HepG2 (cell line): ENCODE measurements at regions not wholly inside any gene's neighbourhood (a gene's known extent, or its start where the extent isn't known, plus 50 kb on each side); places are given as distances from the start of the nearest gene placed in this dataset.

Experiments
- CEBPG ChIP-seq: IDR thresholded peaks from 2 replicates; pipeline ENCODE4 v1.6.1; 2016
- ELF1 ChIP-seq: sonication (generic); formaldehyde crosslinking; IDR thresholded peaks from 2 replicates; pipeline ENCODE4 v1.4.0; 2020; ENCODE audit warnings: missing genetic modification reagents
- HDAC2 ChIP-seq: sonication (generic); formaldehyde crosslinking; IDR thresholded peaks from 2 replicates; pipeline ENCODE4 v1.4.0; 2020; ENCODE audit warnings: missing genetic modification reagents
- HOXA5 ChIP-seq: sonication (generic); formaldehyde crosslinking; IDR thresholded peaks from 2 replicates; pipeline ENCODE4 v1.4.0; 2020; ENCODE audit warnings: missing genetic modification reagents
- JUND ChIP-seq: sonication (generic); formaldehyde crosslinking; IDR thresholded peaks from 2 replicates; pipeline ENCODE4 v1.8.0; 2022; ENCODE audit warnings: mild to moderate bottlenecking, missing genetic modification reagents
- MLXIP ChIP-seq: sonication (generic); formaldehyde crosslinking; IDR thresholded peaks from 2 replicates; pipeline ENCODE4 v1.9.0; 2021; ENCODE audit warnings: missing genetic modification reagents, borderline replicate concordance
- MTA1 ChIP-seq: sonication (generic); formaldehyde crosslinking; IDR thresholded peaks from 2 replicates; pipeline ENCODE4 v1.4.0; 2020; ENCODE audit warnings: missing genetic modification reagents, mild to moderate bottlenecking, borderline replicate concordance
- NFYC ChIP-seq: IDR thresholded peaks from 2 replicates; pipeline ENCODE4 v1.6.1; 2016; ENCODE audit warnings: missing genetic modification reagents, missing compliant biosample characterization
- RFX5 ChIP-seq: IDR thresholded peaks from 2 replicates; pipeline ENCODE4 v1.6.1; 2011; ENCODE audit warnings: low read depth, low read length, improper control_type of control experiment
- SRSF9 ChIP-seq: fragments of 200-400 bp; formaldehyde crosslinking; IDR thresholded peaks from 2 replicates; pipeline ENCODE4 v1.6.1; 2018; ENCODE audit warnings: borderline replicate concordance, mild to moderate bottlenecking, low read depth, low read length; ENCODE audit not compliant: insufficient read depth, poor library complexity, severe bottlenecking
- TCF7 ChIP-seq: sonication (generic); IDR thresholded peaks from 2 replicates; pipeline ENCODE4 v1.6.1; 2016; ENCODE audit warnings: antibody characterized with exemption, low read depth
- ZNF296 ChIP-seq: sonication (generic); formaldehyde crosslinking; conservative IDR thresholded peaks from 2 replicates; pipeline ENCODE4 v1.5.0; 2020; ENCODE audit warnings: mild to moderate bottlenecking, missing genetic modification reagents
- ZNF350 ChIP-seq: sonication (generic); formaldehyde crosslinking; IDR thresholded peaks from 2 replicates; pipeline ENCODE4 v1.4.0; 2020; ENCODE audit warnings: mild to moderate bottlenecking, low read depth, missing genetic modification reagents, borderline replicate concordance
- ZNF431 ChIP-seq: sonication (generic); formaldehyde crosslinking; IDR thresholded peaks from 2 replicates; pipeline ENCODE4 v1.9.0; 2022; ENCODE audit warnings: missing genetic modification reagents, low read depth, mild to moderate bottlenecking, borderline replicate concordance
- ZNF7 ChIP-seq: IDR thresholded peaks from 2 replicates; pipeline ENCODE4 v1.6.1; 2016; ENCODE audit warnings: missing biosample characterization, missing genetic modification reagents
- ZNF746 ChIP-seq: sonication (generic); formaldehyde crosslinking; IDR thresholded peaks from 2 replicates; pipeline ENCODE4 v1.8.0; 2022; ENCODE audit warnings: mild to moderate bottlenecking, missing genetic modification reagents
- ZSCAN29 ChIP-seq: sonication (generic); formaldehyde crosslinking; conservative IDR thresholded peaks from 2 replicates; pipeline ENCODE4 v1.4.0; 2020; ENCODE audit warnings: mild to moderate bottlenecking, missing genetic modification reagents
- TF ChIP-seq, protein P1 (sequence below): IDR thresholded peaks from 2 replicates; pipeline ENCODE4 v1.6.1; 2016; ENCODE audit warnings: missing genetic modification reagents, missing compliant biosample characterization
- TF ChIP-seq, protein P2 (sequence below): sonication (generic); formaldehyde crosslinking; IDR thresholded peaks from 2 replicates; pipeline ENCODE4 v1.5.0; 2020; ENCODE audit warnings: missing genetic modification reagents
- TF ChIP-seq, protein P3 (sequence below): sonication (generic); formaldehyde crosslinking; IDR thresholded peaks from one replicate; pipeline ENCODE4 v1.5.1; 2020; ENCODE audit warnings: mild to moderate bottlenecking, missing genetic modification reagents; ENCODE audit errors: not compliant biosample characterization

- TF ChIP-seq, protein P1, sequence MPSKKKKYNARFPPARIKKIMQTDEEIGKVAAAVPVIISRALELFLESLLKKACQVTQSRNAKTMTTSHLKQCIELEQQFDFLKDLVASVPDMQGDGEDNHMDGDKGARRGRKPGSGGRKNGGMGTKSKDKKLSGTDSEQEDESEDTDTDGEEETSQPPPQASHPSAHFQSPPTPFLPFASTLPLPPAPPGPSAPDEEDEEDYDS (CRISPR knock-in tag) = peak; percentile 61; the same call in 1 of the 2 replicates
- peak; percentile 83 for TF ChIP-seq JUND (CRISPR knock-in tag)
- no peak for TF ChIP-seq ZNF350 (CRISPR knock-in tag)
- no peak for TF ChIP-seq SRSF9
- TF ChIP-seq MLXIP (CRISPR knock-in tag) = no peak
- TF ChIP-seq ZNF746 (CRISPR knock-in tag) = no peak
- TF ChIP-seq ZNF431 (CRISPR knock-in tag) = no peak
- TF ChIP-seq ZNF7 (CRISPR knock-in tag) = no peak
- TF ChIP-seq, protein P2, sequence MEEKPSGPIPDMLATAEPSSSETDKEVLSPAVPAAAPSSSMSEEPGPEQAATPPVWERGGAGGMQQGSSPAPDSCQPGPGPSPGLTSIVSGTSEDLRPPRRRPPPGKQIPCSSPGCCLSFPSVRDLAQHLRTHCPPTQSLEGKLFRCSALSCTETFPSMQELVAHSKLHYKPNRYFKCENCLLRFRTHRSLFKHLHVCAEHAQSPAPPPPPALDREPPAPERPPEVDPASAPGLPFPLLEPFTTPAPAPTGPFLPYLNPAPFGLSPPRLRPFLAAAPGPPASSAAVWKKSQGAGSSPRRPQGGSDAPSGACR = no peak
- TF ChIP-seq, protein P3, sequence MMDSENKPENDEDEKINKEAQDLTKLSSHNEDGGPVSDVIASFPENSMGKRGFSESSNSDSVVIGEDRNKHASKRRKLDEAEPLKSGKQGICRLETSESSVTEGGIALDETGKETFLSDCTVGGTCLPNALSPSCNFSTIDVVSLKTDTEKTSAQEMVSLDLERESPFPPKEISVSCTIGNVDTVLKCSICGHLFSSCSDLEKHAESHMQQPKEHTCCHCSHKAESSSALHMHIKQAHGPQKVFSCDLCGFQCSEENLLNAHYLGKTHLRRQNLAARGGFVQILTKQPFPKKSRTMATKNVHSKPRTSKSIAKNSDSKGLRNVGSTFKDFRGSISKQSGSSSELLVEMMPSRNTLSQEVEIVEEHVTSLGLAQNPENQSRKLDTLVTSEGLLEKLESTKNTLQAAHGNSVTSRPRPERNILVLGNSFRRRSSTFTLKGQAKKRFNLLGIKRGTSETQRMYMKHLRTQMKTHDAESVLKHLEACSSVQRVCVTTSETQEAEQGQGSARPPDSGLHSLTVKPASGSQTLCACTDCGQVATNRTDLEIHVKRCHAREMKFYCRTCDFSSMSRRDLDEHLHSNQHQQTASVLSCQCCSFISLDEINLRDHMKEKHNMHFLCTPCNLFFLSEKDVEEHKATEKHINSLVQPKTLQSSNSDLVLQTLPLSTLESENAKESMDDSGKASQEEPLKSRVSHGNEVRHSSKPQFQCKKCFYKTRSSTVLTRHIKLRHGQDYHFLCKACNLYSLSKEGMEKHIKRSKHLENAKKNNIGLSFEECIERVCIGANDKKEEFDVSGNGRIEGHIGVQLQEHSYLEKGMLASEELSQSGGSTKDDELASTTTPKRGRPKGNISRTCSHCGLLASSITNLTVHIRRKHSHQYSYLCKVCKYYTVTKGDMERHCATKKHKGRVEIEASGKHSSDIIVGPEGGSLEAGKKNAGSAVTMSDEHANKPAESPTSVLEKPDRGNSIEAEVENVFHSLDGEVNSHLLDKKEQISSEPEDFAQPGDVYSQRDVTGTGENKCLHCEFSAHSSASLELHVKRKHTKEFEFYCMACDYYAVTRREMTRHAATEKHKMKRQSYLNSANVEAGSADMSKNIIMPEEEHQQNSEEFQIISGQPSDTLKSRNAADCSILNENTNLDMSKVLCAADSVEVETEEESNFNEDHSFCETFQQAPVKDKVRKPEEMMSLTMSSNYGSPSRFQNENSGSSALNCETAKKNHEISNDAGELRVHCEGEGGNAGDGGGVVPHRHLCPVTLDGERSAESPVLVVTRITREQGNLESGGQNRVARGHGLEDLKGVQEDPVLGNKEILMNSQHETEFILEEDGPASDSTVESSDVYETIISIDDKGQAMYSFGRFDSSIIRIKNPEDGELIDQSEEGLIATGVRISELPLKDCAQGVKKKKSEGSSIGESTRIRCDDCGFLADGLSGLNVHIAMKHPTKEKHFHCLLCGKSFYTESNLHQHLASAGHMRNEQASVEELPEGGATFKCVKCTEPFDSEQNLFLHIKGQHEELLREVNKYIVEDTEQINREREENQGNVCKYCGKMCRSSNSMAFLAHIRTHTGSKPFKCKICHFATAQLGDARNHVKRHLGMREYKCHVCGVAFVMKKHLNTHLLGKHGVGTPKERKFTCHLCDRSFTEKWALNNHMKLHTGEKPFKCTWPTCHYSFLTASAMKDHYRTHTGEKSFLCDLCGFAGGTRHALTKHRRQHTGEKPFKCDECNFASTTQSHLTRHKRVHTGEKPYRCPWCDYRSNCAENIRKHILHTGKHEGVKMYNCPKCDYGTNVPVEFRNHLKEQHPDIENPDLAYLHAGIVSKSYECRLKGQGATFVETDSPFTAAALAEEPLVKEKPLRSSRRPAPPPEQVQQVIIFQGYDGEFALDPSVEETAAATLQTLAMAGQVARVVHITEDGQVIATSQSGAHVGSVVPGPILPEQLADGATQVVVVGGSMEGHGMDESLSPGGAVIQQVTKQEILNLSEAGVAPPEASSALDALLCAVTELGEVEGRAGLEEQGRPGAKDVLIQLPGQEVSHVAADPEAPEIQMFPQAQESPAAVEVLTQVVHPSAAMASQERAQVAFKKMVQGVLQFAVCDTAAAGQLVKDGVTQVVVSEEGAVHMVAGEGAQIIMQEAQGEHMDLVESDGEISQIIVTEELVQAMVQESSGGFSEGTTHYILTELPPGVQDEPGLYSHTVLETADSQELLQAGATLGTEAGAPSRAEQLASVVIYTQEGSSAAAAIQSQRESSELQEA (CRISPR knock-in tag) = no peak
- peak; percentile 91 for TF ChIP-seq CEBPG (CRISPR knock-in tag)
- TF ChIP-seq HOXA5 (CRISPR knock-in tag) = peak; percentile 88
- TF ChIP-seq ZNF296 (CRISPR knock-in tag) = no peak
- TF ChIP-seq TCF7 = peak; percentile 78
- TF ChIP-seq ELF1 = 0 out of 2 replicates have a peak, but pooled peaks have one; percentile 40
- no peak for TF ChIP-seq NFYC
- TF ChIP-seq HDAC2 = peak; percentile 95
- TF ChIP-seq ZSCAN29 = peak; percentile 52; the same call in 1 of the 2 replicates
- TF ChIP-seq MTA1 (CRISPR knock-in tag) = no peak
- no peak for TF ChIP-seq RFX5
These were observed 693.8 kb downstream of the NR2F1-AS1 start (continued) for GRCh38 chr5:92887254-92887653.
